ENCODE measurements at regions not wholly inside any gene's neighbourhood (a gene's known extent, or its start where the extent isn't known, plus 50 kb on each side); places are given as distances from the start of the nearest gene placed in this dataset.
"Not testable (repeated sequence)": the region's sequence is repeated elsewhere in the genome, so short reads cannot be mapped to it uniquely, and the experiment has no call there.

DNA sequence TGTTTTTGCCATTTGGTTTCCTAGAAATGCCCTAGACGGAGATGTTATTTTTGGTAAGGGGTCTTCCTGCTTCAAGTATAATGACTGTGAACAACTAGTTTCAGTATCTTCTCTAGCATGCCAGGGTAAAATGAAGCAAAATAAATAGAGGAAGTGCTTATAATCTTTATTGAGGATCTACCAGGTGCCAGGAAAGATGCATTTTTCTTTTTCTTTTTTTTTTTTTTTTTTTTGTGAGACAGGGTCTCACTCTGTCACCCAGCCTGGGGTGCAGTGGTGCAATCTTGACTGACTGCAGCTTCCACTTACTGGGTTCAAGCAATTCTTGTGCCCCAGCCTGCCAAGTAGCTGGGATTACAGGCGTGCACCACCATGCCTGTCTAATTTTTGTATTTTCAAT is 146.6 kb upstream of the GRK3 start:
- not testable (repeated sequence) for DNase-seq (ENCODE audit: low spot score)

DNA sequence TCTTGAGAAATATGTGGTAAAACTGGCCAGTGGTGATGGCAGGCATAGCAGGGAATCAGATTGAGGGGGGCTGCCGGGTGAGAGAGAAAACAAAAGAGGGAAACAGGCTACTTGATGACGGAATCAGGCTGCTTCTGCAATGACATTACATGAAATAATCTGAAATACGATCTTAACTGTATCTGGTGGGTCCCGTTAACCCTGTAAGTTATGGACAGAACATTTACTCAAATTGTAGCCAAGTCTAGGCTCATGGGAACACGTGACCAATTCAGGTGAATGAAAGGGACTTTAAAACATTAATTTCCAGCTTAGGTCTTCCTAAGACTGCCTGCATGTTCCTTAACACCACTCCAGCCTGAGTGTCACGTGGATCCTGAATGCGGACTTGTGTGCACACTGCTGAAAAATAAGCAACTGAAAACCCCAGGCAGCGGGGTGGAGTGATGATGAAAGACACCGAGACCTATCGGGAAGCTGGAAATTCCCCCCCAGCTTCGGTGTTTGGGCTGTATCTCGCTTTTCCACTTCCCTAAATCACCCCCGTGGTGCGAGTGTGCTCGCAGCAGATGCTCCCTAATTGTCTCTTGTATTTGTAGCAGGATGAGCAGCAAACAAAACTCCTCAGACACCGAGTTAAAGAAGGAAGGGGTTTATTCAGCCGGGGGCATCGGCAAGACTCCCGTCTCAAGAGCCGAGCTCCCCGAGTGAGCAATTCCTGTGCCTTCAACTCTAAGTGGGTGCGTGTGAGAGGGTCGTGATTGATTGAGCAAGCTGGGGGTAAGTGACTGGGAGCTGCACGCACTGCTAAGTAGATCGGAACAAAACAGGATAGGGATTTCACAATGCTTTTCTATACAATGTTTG is 145.0 kb upstream of the GRK3 start:
- DNase-seq (ENCODE audit: low spot score): no peak

DNA sequence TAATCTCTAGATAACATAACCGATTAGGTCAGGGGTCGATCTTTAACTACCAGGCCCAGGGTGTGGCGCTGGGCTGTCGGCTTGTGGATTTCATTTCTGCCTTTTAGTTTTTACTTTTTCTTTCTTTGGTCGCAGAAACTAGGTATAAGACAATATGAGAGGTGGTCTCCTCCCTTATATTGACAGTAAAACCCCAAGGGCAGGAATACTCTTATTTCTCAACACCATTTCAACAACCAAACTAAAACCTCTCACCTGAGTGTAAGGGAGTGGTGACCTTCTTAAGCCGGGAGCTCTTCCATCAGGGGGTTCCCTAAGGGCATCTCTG is 144.4 kb upstream of the GRK3 start:
- not testable (repeated sequence) for DNase-seq (ENCODE audit: low spot score)

DNA sequence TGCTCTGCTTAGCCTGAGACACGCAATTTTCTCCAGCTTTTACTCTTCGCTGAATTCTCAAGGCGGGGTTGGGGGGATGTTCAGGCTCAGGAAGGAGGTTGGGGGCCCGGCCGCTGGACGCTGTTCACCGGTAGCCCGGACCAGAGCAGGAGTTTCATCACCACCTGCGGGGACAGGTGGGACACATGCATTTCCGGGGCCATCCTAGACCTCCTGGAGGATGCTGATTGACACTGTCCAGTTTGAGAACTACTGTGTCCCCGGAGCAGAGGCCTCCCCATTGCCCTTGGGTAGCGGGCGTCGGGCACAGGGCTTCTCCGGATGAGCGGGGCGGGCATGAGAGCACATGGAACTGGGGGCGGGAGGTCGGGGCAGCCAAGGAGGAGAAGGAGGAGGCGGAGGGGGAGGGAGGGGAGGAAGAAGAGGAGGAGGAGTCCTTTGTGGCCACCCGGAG is 144.0 kb upstream of the GRK3 start:
- DNase-seq (ENCODE audit: low spot score): no peak

DNA sequence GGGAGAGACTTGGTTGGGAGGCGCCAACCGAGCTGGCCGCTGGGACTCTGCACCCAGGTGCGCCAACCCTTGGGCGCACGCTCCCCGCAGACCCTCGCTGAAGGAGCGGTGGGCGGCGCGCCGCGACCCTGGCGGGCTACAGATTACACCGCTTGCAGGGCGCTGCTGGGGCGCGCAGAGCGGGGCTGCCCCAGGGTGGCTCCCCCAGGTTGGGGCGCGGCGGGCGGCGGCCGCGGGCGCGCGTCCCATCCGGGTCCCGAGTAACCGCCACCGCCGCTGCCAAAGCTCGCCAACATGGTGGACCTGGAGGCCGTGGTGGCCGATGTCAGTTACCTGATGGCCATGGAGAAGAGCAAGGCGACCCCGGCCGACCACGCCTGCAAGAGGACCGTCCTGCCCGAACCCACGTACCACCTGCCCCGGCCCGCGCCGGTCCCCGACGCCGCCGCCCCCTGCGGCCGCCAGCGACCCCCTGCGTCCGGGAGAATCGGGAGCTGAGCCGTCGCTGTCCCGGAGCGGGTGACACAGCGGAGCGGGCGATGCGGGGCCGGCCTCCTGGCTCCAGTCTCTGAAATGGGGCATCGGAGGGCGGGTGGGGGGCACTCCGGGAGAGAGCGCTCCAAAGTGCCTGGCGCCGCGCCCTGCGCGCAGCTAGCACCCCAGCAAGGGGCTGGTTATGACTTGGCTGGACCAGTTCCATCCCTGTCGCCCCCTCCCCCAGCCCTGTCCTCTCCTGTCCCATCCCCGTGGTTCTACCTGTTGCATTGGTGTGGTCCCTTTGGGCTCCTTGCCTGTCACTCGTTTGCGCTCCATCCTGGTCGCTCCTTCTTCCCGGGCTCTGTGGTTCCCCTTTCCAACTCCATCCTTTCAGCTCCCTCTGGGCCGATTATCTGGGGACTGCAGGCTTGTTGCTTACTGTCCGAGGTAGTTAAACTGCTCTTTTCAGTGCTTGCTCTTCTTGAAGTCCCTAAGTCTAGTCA is 143.3 kb upstream of the GRK3 start:
- no peak for DNase-seq (ENCODE audit: low spot score)

DNA sequence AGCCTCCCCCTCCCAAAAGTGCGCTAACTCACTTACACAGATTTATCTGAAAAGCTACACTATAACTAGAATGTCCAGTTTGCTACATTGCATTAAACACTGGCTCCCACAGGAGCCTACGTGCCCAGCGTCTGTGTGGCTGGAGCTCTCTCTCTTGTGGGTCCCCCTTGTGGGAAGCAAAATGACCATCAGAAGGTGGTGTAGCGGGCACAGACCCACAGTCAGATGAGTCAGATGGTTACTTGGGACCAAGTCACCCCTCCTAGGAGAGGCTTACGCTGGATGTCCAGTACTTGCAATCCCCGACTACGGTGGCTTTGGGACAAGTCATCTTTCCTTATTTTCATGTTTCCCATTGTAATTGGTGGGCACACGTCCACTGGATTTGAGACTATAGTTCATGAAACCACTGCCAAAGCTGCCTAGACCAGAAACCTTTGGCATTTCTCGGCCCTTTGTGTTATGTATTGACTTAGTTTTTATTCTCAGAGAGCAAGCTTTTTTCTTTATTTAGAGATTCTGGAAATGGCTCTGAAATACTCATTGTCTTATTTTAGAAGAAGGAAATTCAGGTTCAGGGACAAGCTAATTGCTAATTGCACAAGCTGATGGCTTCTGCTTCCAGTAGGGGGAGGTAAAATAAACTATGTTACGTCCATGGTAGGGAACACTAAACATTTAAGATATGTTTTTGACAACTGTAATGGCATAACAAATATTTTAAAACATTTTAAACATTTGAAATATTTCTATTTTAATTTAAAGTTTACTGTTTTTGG is 137.8 kb upstream of the GRK3 start:
- not testable (repeated sequence) for DNase-seq (ENCODE audit: low spot score)

DNA sequence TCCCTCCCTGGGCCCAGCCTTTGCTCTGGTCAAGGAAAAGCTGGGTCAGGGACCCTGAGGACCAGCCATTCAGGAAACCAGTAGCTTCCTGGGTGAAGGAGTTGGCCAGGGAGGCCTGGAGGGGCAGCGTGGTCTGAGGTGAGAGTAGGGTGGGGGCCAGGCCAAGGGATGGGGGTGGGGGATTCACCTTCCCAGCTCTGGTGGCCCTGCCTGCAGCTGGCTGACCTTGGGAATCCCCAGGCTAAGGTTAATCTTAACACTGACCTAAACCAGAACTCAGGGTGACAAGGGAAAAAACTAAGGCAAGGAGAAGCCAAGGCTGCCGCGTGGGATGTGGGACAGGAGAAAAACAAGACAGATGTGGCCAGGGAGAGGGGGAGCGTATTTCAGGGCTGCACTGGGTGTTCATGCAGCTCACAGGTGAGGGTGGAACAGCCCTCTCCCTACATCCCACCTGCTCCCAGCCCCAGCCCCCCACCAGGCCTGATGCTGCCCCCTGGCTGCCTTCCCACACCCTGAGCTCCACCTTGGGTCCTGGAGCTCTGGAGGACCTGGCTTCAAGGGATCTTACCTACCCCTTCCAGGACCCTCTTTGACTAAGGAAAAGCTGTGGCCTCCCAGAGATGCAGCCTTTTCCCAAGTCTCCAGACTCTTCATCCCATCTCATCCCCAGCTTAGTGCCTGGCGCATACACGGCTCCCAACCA is 132.7 kb upstream of the GRK3 start:
- DNase-seq (ENCODE audit: low spot score): not testable (repeated sequence)

DNA sequence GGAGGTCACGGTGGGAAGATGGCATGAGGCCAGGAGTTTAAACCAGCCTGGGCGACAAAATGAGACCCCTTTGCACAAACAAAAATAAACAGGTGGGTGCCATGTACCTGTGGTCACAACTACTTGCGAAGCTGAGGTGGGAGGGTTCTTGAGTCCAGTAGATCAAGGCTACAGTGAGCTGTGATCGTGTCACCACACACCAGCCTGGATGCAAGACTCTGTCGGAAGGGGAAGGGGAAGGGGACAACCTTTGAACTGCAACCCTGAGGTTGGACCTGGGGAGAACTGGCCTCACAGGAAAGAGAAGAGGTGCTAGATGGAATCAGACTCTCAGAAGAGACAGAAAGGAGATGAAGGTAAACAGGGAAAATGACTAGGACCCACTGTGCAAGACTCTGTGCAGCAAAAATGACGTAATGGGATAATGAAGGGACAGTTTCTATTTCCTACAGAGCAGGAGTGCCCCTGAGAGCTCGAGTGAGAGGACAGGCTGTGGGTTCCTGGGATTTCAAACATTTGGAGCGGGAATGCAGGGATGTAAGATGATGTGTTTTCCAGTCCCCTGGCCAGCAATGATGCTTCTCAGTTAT is 131.0 kb upstream of the GRK3 start:
- DNase-seq (ENCODE audit: low spot score): not testable (repeated sequence)

DNA sequence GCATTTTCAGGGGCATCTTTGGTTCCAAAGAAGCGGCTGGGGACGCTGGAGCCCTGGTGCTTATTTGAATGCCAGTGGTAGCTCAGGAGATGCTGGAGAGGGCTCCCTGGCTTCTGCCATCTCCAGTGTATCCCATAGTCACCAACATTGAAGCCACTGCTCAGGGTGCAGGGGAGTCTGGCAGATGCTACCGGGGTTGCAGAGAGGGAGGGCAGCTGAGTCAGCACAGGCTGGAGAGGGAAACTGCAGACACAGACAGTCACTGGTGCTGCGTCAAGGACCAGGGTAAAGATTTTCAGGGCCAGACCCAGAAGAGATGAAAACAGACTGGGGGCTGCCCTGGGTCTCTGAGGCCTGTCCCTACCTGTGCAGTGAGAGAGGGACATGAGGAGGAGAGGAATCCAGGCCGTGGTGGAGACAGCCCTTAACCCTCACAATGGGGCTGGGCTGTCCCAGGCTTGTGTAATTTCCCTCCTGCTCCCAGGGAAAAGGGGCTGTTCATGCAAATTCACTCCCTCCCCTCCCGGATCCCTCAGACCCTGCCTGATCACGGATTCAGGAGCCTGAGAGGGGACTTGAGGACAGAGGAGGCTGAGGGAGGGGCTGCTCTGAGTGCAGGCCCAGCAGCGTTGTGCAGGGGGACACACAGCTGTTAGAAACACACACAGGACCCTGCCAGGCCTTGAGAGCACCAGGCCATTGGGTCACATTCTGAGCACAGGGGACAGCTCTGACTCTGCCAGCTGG is 126.9 kb upstream of the GRK3 start:
- no peak for DNase-seq (ENCODE audit: low spot score)

DNA sequence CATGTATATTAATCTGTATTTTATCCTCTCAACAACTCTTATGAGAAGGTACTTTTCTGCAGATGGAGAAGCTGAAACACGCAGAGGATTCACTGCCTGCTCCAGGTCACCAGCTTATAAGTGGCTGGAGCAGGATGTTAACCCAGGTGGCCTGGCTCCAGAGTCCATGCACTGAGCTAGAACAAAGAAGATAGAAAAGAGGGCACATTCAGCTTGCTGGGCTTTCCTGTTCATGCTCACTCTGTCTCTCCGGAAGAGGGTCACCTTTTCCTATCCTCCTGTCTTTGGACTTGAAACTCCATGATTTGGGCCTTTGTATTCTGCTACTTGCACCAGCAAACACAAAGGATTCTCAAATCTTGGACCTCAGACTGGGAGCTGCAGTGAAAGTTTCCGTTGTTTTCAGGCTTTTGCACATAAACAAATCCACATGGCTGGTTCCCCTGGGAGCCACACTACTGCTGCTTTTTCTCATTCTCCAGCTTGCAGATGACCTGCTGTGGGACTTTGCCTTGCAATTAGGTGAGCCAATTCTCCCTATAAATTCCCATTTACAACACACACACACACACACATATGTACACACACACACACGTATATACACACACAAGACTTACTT is 117.3 kb upstream of the GRK3 start:
- no peak for DNase-seq (ENCODE audit: low spot score)

DNA sequence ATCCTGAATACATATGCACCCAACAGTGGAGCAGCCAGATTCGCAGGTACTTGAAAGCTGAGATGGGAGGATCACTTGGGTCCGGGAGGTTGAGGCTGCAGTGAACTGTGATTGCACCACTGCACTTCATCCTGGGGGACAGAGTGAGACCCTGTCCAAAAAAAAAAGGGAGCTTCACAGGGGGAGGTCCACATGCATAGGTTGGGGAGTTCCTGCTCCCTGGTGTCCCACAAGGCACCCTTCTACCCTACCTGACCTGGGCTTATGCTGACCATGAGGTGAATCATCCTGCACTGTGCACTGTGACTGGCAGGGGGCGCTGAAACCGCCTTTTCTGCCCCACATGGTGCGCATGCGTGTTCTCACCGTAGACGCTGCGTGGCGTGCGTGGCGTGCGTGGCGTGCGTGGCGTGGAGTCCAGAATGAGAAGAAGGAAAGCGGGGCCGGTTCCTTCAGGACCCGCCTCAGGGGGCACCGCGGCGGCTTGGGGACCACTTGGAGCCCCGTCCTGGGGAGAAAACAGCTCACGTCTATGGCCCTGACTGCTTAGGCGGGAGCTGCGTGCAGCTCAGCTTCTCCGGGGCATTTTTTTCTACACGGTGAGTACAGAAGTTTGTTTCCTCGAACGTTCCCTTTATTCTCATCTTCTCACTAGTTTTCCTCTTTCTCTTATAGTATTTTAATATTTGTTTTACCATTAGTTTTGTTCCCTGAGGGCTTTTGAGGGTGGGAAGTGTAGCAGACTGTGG is 116.6 kb upstream of the GRK3 start:
- DNase-seq (ENCODE audit: low spot score): peak; percentile 86

DNA sequence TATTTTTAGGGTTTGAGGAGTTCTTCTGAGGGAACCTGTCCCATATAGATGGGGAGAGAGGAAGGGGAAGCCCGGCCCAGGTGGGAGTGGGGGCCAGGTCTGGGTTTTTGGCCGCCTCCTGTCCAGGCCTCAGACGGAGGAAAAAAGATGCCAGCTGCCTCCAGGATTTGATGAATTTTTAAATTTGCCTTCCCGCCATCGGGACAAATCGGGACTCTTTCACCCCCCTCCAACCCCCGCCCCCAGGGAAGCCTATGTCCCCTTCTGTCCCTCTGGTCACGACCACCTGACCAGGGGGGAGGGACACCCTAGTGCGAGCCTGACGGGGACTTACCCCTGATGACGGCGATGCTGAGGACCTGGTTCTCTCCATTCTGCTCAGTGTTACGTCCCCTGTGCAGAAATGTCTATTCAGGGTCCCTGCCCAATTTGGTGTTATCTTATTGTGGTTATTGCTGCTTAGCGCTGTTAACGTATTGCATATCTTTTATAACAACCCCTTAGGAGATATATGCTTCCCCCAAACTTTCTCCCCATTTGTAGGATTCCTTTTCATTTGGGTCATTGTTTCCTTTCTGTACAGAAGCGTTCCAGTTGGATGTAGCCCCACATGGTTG is 115.9 kb upstream of the GRK3 start:
- DNase-seq (ENCODE audit: low spot score): no peak

DNA sequence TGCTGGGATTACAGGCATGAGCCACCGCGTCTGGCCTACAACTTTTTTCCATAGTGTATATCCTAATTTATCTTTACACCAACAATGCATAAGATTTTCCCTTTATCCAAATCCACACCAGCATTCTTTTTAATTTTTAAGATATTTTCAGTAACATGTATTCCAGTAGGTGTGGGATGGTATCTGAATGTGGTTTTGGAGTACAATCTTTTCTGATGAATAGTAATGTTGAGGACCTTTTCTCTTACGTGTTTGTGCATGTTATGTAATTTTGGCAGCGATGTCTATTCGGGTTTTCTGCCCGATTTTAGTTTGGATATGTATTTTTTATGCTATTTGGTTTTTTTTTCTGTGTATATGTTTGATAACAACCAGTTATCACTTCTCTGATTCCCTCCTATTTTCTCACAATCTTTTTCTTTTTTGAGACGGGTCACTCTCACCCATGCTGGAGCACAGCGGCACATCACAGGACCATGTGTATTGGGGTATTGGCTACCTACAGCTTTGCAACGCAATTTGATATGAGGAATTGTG is 114.6 kb upstream of the GRK3 start:
- no peak for DNase-seq (ENCODE audit: low spot score)

DNA sequence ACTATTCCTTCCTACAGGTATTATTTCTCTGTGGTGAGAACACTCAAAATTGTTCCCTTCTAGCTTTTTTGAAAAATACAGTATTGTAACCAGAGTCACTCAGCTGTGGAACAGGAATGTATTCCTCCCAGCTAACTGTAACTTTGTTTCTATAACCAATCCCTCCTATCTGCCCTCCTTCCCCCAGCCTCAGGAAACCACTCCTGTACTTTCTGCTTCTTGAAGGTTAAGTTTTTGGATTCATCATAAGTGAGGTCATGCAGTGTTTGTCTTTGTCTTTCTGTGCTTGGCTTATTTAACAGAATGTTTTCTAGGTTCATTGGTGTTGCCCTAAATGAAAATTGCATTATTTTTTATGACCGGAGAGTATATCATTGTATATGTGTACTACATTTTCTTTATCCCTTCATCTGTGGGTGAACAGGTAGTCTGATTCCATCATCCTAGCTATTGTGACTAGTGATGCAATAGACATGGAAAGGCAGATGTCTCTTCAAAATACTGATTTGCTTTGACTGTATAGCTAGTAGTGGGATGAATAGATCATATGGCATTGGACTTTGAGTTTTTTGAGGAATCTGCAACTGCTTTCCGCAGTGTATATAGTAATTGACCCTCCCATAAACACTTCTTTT is 112.9 kb upstream of the GRK3 start:
- no peak for DNase-seq (ENCODE audit: low spot score)

DNA sequence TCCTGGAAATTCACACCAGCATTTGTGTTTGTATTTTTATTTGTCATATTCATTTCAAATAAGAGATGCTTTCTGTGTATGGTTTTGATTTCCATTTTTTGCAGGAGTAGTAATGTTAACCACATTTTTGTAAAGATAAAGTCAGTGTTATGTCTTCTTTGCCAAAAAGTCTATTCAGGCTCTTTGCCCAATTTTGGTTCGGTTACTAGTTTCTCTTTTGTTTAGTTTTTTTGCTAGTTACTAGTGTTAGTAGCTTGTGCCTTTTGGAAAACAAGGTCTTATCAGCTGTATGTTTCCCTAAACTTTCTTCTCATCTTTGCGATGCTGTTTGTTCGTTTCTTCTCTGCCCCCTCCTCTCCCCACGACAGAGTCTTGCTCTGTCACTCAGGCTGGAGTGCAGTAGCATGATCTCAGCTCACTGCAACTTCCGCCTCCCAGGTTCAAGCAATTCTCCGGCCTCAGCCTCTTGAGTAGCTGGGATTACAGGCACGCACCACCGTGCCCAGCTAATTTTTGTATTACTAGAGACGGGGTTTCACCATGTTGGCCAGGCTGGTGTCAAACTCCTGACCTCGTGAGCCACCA is 112.3 kb upstream of the GRK3 start:
- no peak for DNase-seq (ENCODE audit: low spot score)

DNA sequence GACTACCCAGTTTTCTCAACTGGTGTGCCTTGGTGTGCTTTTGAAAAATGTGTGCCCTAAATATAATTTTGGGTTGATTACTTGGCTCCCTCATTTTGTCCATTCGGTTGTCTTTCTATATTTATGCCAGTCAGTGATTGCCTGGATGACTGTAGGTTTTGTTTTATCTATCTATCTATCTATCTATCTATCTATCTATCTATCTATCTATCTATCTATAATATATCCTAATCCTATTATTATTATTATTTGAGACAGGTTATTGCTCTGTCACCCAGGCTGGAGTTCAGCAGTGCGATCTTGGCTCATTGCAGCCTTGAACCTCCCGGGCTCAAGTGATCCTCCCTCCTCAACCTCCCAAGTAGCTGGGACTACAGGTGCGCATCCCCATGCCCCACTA is 111.4 kb upstream of the GRK3 start:
- DNase-seq (ENCODE audit: low spot score): no peak

DNA sequence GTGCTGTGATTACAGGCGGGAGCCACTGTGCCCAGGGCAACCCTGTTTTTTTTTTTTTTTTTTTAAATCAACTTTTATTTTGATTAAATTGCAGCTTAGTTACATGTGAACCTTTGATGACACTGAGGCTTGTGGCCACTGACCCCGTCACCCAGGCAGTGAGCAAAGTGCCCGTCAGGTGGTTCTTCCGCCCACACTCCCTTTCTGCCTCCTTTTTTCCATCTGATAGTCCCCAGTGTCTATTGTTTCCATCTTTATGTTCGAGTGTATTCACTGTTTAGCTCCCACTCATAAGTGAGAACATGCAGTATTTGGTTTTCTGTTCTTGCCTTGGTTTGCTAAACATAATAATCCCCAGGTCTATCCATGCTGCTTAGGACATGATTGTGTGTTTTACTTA is 110.9 kb upstream of the GRK3 start:
- no peak for DNase-seq (ENCODE audit: low spot score)

All from CD4-positive, alpha-beta T cell treated with Interleukin-6 at 100 ng/mL for 8 hours (primary cell).